Osteoblast (primary cell): ENCODE measurements at regions not wholly inside any gene's neighbourhood (a gene's known extent, or its start where the extent isn't known, plus 50 kb on each side); places are given as distances from the start of the nearest gene placed in this dataset.

ENCODE experiments used
- DNase-seq: peaks from one replicate; pipeline ENCODE4 v3.0.0; 2011; ENCODE audit warnings: low spot score, mixed read lengths; ENCODE audit not compliant: insufficient read length; ENCODE audit errors: missing footprints
- H2AFZ ChIP-seq: 2 replicates; pipeline ENCODE4 v1.6.0; 2011; ENCODE audit warnings: mild to moderate bottlenecking, low read length
- H3K27ac ChIP-seq: 2 replicates; pipeline ENCODE4 v1.5.1; 2011; ENCODE audit warnings: mild to moderate bottlenecking, low read depth, low read length, moderate library complexity
- H3K27me3 ChIP-seq: 2 replicates; pipeline ENCODE4 v1.6.0; 2012; ENCODE audit warnings: mild to moderate bottlenecking, control low read depth, inconsistent platforms, low read length, moderate library complexity; ENCODE audit not compliant: insufficient read depth
- H3K36me3 ChIP-seq: 2 replicates; pipeline ENCODE4 v1.5.1; 2011; ENCODE audit warnings: mild to moderate bottlenecking, low read length, control low read depth, moderate library complexity; ENCODE audit not compliant: insufficient read depth
- H3K4me1 ChIP-seq: 2 replicates; pipeline ENCODE4 v1.5.1; 2011; ENCODE audit warnings: mild to moderate bottlenecking, low read length, control low read depth, moderate library complexity; ENCODE audit not compliant: insufficient read depth
- H3K4me2 ChIP-seq: 2 replicates; pipeline ENCODE4 v1.6.0; 2011; ENCODE audit warnings: mild to moderate bottlenecking, low read length; ENCODE audit not compliant: insufficient read depth
- H3K4me3 ChIP-seq: fragments of 200-600 bp; sonication (generic); 3 replicates; pipeline ENCODE4 v1.5.1; 2012; ENCODE audit warnings: mild to moderate bottlenecking, low read length, inconsistent platforms; ENCODE audit not compliant: insufficient read depth
- H3K79me2 ChIP-seq: 2 replicates; pipeline ENCODE4 v1.6.0; 2012; ENCODE audit warnings: mild to moderate bottlenecking, low read length, control low read depth, inconsistent platforms; ENCODE audit not compliant: insufficient read depth
- H3K9me3 ChIP-seq: 2 replicates; pipeline ENCODE4 v1.5.1; 2011; ENCODE audit warnings: low read depth, low read length, control low read depth
- H4K20me1 ChIP-seq: 2 replicates; pipeline ENCODE4 v1.6.0; 2012; ENCODE audit warnings: mild to moderate bottlenecking, low read length, control low read depth; ENCODE audit not compliant: insufficient read depth
- TF ChIP-seq, protein P1 (sequence below): IDR thresholded peaks from 2 replicates; pipeline ENCODE4 v1.5.1; 2011; ENCODE audit warnings: mild to moderate bottlenecking, low read depth, low read length, moderate library complexity; ENCODE audit errors: extremely low read depth

DNA sequence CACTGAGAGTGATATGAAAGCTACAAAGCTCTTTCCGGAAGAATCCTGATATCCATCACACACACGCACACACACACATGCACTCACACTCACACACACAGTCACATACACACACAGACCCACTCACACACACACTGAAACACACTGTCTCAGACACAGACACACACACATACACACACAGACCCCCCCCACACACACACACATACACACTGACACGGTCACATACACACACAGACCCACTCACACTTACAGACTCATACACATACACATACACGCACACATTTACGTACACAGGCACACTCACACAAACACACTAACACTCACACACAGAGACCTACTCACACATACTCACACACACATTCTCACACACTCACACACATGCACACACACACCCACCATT lies 58.6 kb downstream of the LIG4 start:
- no peaks in the 10 kb centered on the region for H3K27me3 ChIP-seq
- DNase-seq = no peak
- no peak overlapping the region for H3K4me2 ChIP-seq
- no peaks in the 10 kb centered on the region for H4K20me1 ChIP-seq
- H3K27ac ChIP-seq = no peak overlapping the region
- H3K4me1 ChIP-seq = no peaks in the 10 kb centered on the region
- H2AFZ ChIP-seq = no peak overlapping the region
- H3K4me3 ChIP-seq = no peak overlapping the region
- TF ChIP-seq, protein P1, sequence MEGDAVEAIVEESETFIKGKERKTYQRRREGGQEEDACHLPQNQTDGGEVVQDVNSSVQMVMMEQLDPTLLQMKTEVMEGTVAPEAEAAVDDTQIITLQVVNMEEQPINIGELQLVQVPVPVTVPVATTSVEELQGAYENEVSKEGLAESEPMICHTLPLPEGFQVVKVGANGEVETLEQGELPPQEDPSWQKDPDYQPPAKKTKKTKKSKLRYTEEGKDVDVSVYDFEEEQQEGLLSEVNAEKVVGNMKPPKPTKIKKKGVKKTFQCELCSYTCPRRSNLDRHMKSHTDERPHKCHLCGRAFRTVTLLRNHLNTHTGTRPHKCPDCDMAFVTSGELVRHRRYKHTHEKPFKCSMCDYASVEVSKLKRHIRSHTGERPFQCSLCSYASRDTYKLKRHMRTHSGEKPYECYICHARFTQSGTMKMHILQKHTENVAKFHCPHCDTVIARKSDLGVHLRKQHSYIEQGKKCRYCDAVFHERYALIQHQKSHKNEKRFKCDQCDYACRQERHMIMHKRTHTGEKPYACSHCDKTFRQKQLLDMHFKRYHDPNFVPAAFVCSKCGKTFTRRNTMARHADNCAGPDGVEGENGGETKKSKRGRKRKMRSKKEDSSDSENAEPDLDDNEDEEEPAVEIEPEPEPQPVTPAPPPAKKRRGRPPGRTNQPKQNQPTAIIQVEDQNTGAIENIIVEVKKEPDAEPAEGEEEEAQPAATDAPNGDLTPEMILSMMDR = no peak
- H3K79me2 ChIP-seq = no peaks in the 10 kb centered on the region
- H3K9me3 ChIP-seq = no peaks in the 10 kb centered on the region
- no peaks in the 10 kb centered on the region for H3K36me3 ChIP-seq

DNA sequence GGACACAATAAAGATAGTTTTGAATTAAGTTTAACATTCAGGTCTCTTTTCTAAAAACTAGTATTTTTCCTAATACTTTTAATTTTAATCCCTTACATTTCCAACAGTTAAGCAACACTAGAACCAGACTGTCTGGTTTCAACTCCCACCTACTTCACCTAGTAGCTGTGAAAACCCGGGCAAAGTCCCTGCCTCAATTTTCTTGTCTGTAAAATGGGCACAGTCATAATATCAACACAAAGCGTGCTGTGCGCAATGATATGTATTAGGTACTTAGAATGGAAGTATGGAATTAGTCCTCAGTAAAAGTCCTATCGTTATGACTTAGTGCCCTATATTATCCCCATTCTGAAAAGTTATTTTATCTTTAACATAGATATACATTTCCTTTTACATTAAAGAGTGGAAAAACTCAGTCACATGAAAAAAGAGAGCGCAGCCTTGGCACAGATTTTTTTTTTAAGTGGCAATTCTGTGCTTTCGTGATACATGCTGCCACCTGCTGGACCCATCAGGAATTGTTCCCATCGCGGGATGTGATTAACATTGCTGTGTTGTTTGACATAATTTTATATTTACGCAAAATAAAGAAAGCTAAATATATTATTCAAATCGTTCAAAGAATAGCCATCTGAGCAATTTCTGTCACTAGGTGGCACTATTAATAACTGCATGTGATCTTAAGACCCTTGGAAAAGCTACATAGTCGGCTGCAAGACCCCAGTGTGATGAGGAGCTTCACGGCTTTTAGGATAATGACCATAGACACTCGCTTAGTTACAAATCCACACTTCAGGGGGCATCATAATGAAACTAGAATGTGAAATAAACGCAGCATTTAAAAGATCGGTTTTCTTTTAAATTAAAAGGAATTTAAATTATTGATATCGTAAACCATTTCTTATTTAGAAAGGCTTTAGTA lies 59.9 kb downstream of the LIG4 start:
- no peak overlapping the region for H3K4me3 ChIP-seq
- H2AFZ ChIP-seq = no peak overlapping the region
- H3K4me1 ChIP-seq = no peaks in the 10 kb centered on the region
- H3K27ac ChIP-seq = no peak overlapping the region
- no peaks in the 10 kb centered on the region for H3K36me3 ChIP-seq
- H3K79me2 ChIP-seq = no peaks in the 10 kb centered on the region
- DNase-seq = no peak
- H4K20me1 ChIP-seq = no peaks in the 10 kb centered on the region
- peak overlapping the region; percentile 18 for H3K4me2 ChIP-seq
- TF ChIP-seq, protein P1 = peak; percentile 87
- H3K27me3 ChIP-seq = no peaks in the 10 kb centered on the region
- no peaks in the 10 kb centered on the region for H3K9me3 ChIP-seq

DNA sequence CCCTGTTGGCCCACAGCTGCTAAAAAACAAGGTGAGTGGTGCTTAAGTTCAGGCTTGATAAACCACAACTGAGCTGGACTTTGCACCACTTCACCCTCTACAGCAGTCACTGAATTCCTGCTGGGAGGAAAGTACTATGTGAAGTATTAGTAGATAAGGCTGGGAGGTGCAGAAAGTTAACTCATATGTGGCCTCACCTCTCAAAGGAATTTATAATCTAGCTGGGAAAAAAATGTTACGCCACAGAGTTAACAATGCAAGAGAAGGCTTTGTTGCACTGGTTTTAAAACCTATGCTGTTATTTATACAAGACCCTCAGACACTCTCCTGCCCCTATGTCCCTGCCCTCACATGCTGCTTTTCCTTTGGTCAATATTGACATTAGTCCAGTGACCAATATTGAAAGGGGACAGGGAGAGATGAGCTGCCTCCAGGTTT lies 60.9 kb downstream of the LIG4 start:
- H3K9me3 ChIP-seq = no peaks in the 10 kb centered on the region
- no peak for DNase-seq
- no peak overlapping the region for H2AFZ ChIP-seq
- no peak overlapping the region for H3K27ac ChIP-seq
- H3K4me3 ChIP-seq = no peak overlapping the region
- H4K20me1 ChIP-seq = no peaks in the 10 kb centered on the region
- no peak overlapping the region for H3K4me2 ChIP-seq
- H3K79me2 ChIP-seq = no peaks in the 10 kb centered on the region
- H3K4me1 ChIP-seq = no peaks in the 10 kb centered on the region
- TF ChIP-seq, protein P1 = no peak
- no peaks in the 10 kb centered on the region for H3K36me3 ChIP-seq
- H3K27me3 ChIP-seq = no peaks in the 10 kb centered on the region

DNA sequence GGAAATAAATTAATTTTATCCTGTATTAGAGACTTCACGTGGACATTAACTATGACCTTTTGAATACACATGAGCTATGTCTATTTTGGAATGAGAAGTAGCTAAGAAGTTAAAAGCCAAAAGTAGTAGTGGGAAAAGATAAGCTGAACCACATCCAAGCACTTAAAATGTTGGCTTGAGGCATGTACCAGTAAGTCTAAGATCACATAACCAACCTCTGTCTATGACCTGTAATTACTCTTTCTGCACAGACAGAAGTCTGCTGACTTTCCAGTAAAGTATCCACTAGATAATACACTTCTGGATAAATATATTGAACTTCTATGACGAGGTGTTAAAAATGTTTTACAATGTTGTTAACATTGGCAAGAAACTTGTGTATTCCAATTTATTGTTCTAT lies 68.7 kb downstream of the LIG4 start:
- TF ChIP-seq, protein P1 = no peak
- Histone ChIP-seq H3K4me1 (no peaks in the 10 kb centered on the region), H3K27me3 (no peaks in the 10 kb centered on the region), H3K4me2 (no peak overlapping the region), H3K4me3 (no peak overlapping the region), H3K27ac (no peak overlapping the region), H3K9me3 (no peaks in the 10 kb centered on the region), H3K79me2 (no peaks in the 10 kb centered on the region), H3K36me3 (no peaks in the 10 kb centered on the region), H4K20me1 (no peaks in the 10 kb centered on the region), H2AFZ (no peak overlapping the region)
- no peak for DNase-seq
